ENCODE measurements at regions not wholly inside any gene's neighbourhood (a gene's known extent, or its start where the extent isn't known, plus 50 kb on each side); places are given as distances from the start of the nearest gene placed in this dataset.
"Not testable (repeated sequence)": the region's sequence is repeated elsewhere in the genome, so short reads cannot be mapped to it uniquely, and the experiment has no call there.

DNA sequence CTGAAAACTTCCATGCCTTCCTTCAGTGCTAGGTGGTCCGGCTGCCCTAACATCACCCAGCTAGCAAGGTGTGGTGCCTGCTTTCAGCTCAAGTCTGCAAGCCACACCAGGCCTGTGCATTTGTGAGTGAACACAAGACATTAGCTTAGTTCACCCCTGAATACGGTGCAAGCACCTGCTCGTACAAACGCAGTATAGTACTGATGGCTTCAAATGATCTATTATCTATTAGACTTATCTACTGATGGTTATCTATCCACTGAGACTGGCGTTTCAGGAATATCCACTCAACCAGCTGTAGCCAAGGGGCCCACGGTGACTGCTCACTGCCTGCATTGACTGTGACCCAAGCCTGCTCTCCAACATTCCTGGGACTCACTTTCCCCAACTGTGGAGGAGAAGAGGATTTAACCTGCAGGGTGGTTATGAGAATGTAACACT lies 155.9 kb downstream of the SHOX start:
- no peak for DNase-seq

DNA sequence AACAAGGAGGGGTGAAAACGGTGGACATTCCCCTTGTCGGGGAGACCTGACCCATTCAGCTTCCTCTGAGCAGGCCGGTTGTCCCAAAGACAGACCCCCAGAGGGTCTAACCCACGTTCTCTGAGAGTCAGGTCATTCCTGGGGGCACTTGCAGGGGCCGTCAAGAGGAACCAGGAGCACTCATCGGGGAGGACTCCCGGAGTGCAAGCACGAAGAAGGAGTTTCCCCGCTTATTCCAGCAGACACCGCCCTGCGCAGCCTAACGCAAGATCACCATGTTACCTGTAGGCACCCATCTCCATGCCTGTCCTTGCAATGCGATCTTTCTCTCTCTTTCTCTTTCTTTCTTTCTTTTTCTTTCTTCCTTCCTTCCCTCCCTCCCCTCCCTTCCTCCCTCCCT lies 154.2 kb downstream of the SHOX start:
- no peak for DNase-seq

DNA sequence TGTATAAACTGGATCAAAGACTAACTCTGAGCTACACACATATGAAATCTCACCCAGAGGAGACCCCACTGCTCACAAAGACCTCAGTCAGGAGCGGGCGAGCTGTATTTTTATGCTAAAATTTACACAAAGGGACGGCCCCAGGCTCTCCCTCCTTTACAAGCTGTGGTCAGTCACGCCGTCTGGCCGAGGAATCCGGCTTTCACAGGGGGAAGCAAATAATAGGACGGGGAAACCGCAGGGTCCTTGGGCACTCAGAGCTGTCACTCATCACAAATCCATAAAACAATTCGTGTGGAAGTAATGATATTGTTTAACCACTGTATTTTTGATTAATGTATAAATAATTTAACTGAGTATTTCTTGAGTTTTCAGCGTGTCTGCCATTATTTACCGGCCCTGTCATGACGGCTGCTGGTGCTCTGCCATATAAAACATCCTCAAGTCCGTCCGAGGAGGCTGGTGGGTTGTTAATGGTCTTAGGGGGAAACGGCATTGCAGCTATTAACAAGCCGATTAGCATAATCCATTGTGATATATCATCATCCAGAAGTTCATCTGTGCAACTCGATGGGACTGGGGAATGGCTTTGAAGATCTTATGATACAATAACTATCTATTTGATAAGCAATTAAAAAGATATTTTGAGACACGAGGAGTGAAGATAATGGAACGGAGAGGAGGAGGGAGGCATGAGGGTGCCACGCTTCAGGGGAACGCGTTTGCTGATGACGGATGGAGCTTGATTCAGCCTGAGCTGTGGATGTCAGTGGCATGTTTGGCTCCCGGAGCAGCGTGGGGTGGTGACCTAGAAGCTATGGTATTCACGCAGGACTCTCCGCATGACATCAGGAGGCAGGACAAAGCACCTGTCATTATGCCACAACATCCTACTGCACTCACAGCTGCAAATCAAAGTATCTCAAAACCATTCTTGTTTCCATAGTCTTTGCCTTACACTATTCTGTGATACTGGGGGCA lies 150.9 kb downstream of the SHOX start:
- no peak for DNase-seq

GRCh38 chrX:776529-777230 lies 146.1 kb downstream of the SHOX start:
- DNase-seq = no peak

DNA sequence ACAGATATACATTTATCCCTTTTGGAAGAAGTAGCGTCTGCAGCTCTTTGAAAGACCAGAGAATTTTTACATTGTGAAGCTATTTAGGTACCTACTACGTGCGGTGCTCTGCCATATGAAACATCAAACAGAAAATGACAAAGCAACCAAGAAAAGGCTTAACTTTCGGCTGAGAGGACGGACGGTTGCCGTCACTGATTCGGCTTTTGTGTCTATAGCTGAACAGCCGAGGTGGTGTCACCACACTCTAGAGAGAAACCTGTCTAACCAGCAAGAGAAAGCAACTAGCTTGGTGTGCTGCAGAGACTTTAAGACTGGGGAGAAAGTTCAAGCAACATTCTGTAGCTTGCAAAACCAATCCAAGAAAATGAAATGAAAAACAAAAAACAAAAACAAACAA lies 145.5 kb downstream of the SHOX start:
- DNase-seq = no peak

GRCh38 chrX:774536-774935 lies 143.9 kb downstream of the SHOX start:
- no peak for DNase-seq

GRCh38 chrX:773292-774025 lies 142.9 kb downstream of the SHOX start:
- DNase-seq = no peak

- DNase-seq = no peak
These were observed 140.9 kb downstream of the SHOX start for GRCh38 chrX:771536-771935.

DNA sequence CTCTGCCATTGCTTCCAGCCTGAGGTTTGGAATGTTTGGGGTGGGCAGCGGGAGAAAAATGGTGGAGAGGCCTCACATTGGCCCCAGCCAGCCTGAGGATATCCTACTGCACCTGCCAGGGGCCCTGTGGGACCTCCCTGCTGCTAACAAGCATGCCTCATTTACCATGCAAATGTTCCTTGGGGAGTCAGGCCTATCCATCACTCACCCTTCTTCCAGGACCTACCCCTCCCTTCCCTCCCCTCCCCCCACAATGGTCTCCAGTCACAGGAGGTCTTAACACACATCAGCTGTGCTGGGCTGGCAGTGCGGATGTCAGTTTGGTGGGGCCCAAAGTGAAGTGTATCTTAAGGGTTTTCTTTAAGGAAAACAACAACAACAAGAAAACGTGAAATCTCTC lies 139.2 kb downstream of the SHOX start:
- no peak for DNase-seq

GRCh38 chrX:768596-768995 lies 138.0 kb downstream of the SHOX start:
- no peak for DNase-seq

- no peak for DNase-seq
These were observed 128.3 kb downstream of the SHOX start for GRCh38 chrX:758917-759316.

GRCh38 chrX:750812-751211 lies 120.2 kb downstream of the SHOX start:
- DNase-seq = no peak

- no peak for DNase-seq
These were observed 119.7 kb downstream of the SHOX start for GRCh38 chrX:750263-750662.

DNA sequence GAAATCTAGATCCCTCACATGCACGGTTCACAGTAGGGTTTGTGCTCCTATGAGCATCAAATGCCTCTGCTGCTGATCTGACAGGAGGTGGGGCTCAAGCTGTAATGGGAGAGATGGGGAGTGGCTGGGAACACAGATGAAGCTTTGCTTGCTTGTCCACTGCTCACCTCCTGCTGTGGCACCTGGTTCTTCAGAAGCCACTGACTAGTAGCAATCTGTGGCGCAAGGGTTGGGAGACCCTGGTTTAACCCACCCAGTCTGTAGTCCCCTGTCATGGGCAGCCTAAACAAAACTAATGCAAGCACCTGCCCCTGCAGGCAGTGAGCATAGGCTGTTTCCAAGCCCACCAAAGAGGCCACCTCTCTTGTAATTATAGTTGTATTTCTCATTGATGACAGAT lies 116.6 kb downstream of the SHOX start:
- DNase-seq = no peak

DNA sequence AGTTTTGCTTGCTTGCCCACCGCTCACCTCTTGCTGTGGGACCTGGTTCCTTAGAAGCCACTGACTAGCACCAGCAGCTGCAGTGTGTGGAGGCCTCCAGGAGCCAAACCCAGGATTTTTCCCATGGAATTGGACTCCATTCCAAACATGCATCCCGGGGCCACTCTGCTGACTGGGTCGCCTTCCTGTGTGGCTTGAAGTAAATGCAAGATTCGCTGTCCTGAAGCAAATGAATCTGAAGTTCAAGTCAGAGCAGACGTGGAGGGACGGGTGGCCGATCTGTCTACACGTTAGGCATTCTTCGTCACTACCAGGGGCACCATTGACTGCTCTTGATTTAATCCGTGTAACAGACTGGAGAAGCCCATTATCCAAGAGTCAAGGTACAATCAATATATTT lies 109.0 kb downstream of the SHOX start:
- no peak for DNase-seq

DNA sequence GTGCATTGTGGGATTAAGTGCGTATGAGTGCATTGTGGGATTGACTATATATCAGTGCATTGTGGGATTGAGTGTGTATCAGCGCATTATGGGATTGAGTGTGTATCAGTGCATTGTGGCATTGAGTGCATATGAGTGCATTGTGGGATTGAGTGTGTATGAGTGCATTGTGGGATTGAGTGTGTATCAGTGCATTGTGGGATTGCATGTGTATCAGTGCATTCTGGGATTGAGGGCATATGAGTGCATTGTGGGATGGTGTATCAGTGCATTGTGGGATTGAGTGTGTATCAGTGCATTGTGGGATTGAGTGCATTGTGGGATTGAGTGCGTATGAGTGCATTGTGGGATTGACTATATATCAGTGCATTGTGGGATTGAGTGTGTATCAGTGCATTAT lies 106.4 kb downstream of the SHOX start:
- DNase-seq = not testable (repeated sequence)

DNA sequence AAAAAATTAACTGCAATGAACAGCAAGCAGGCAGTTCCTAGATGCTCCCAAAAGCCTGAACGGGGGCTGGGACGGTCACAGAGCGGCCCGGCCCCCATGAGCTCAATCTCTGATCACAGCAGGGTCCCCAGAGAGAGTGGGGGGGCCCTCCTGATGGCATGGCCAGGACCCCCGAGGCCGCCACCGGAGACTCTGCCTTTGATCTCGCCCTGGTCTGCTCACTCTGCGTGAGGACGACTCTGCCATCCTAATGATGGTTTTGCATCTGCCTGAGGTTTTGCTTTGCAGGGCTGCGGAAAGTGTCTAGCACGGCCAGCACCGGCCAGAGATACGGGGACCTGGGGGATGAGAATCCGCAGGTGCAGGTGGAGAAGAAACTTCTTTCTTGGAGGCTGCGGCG lies 103.8 kb downstream of the SHOX start:
- DNase-seq = no peak

DNA sequence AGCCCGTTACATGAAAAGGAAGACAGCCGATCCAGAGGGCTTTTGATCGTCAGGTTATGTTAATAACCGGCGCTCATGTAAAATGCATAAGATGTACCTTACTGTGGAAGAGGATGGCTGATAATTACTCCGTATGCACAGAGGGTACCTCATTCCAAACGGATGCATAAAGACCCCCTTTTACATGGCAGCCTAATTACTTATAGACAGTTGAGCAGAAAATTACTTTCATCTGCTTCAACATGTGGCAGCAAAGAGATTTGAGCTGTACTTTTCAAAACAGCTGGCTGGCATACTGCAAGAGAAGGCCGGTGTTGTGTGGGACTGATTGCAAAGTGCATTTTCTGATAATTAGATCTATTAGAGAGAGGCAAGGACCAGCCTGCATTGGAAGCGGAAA lies 103.4 kb downstream of the SHOX start:
- DNase-seq = no peak

DNA sequence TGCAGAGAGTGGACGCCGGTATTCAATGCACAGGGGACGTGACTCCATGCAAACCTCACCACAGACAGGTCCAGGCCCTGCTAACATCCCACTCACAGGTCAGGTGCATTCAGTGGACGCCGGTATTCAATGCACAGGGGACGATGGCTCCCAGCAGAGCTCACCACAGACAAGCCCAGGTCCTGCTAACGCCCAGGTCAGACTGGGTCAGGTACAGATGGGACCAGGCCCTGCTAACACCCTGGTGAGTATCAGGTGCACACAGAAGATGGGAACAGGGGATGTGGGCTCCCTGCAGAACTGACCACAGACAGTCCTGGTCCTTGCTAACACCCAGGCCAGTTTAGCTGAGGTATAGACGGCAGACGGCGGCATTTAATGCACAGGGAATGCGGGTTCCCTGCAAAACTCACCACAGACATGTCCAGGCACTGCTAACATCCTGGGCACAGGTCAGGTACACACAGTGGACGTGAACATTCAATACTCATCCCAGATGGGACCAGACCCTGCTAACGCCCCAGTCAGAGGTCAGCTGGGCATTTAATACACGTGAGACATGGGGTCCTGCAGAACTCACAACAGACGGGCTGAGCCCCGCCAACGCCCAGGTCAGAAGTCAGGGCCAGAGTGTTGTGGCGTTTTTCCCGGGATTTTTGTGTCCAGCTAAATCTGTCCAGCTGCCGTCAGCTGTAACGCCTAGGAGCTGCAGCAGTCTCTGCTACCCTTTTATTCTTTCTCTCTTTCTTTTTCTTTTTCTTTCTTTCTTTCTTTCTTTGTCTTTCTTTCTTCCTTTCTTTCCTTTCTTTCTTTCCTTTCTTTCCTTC lies 99.2 kb downstream of the SHOX start:
- no peak for DNase-seq

DNA sequence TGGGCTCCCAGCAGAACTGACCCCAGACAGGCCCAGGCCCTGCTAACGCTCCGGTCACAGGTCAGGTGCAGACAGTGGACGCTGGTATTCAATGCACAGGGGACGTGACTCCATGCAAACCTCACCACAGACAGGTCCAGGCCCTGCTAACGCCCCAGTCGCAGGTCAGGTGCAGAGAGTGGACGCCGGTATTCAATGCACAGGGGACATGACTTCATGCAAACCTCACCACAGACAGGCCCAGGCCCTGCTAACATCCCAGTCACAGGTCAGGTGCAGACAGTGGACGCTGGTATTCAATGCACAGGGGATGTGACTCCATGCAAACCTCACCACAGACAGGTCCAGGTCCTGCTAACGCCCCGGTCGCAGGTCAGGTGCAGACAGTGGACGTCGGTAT lies 98.5 kb downstream of the SHOX start:
- DNase-seq = not testable (repeated sequence)

DNA sequence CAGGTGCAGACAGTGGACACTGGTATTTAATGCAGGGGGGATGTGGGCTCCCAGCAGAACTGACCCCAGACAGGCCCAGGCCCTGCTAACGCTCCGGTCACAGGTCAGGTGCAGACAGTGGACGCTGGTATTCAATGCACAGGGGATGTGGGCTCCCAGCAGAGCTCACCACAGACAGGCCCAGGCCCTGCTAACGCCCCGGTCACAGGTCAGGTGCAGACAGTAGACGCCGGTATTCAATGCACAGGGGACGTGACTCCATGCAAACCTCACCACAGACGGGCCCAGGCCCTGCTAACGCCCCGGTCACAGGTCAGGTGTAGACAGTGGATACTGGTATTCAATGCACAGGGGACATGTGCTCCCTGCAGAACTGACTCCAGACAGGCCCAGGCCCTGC lies 98.0 kb downstream of the SHOX start:
- not testable (repeated sequence) for DNase-seq
